Activated CD4-positive, alpha-beta T cell treated with anti-CD3 and anti-CD28 coated beads, Interleukin-2, amount 10 ng/mL, durations not matched to agents 7 days and 5 days (primary cell): ENCODE measurements at regions not wholly inside any gene's neighbourhood (a gene's known extent, or its start where the extent isn't known, plus 50 kb on each side); places are given as distances from the start of the nearest gene placed in this dataset.

Experiments
- CTCF ChIA-PET: fragments of 350-600 bp; sonication (Branson Sonifier 250); formaldehyde crosslinking; loops from one replicate; lab custom pipeline; 2021; ENCODE audit warnings: antibody characterized with exemption; lab: Charles Lee
- POLR2A ChIA-PET: fragments of 350-600 bp; sonication (Branson Sonifier 250); formaldehyde crosslinking; loops from one replicate; lab custom pipeline; 2021; ENCODE audit warnings: antibody characterized with exemption; lab: Charles Lee
- DNase-seq: peaks from one replicate; pipeline ENCODE4 v3.0.0-alpha.2; 2020
- H3K27ac Mint-ChIP-seq: one replicate; pipeline ENCODE4 v1.8.0; 2021; ENCODE audit warnings: mild to moderate bottlenecking, moderate library complexity, mixed read lengths
- H3K27me3 Mint-ChIP-seq: one replicate; pipeline ENCODE4 v1.8.0; 2021; ENCODE audit warnings: mixed read lengths
- H3K36me3 Mint-ChIP-seq: one replicate; pipeline ENCODE4 v1.8.0; 2021; ENCODE audit warnings: low read depth, mixed read lengths
- H3K4me1 Mint-ChIP-seq: one replicate; pipeline ENCODE4 v1.8.0; 2021; ENCODE audit warnings: mixed read lengths
- H3K4me3 Mint-ChIP-seq: one replicate; pipeline ENCODE4 v1.8.0; 2021; ENCODE audit warnings: mild to moderate bottlenecking, moderate library complexity, mixed read lengths
- H3K9me3 Mint-ChIP-seq: one replicate; pipeline ENCODE4 v1.8.0; 2021; ENCODE audit warnings: mixed read lengths

GRCh38 chr1:87594736-87595383 lies 266.2 kb downstream of the LMO4 start:
- Mint-ChIP-seq H3K36me3 (no peaks in the 10 kb centered on the region), H3K27me3 (no peaks in the 10 kb centered on the region), H3K4me3 (no peak overlapping the region), H3K9me3 (no peaks in the 10 kb centered on the region), H3K4me1 (no peaks in the 10 kb centered on the region), H3K27ac (no peak overlapping the region)
- POLR2A ChIA-PET = no interaction called here
- CTCF ChIA-PET = interaction anchor here (0.6 kb wide), 1 partner anchor 8 kb away, joined by 3 read pairs; no protein-coding TSS in a partner anchor
- DNase-seq = no peak

GRCh38 chr1:87595384-87595781 lies 266.7 kb downstream of the LMO4 start:
- H3K4me1 Mint-ChIP-seq = no peaks in the 10 kb centered on the region
- H3K4me3 Mint-ChIP-seq = no peak overlapping the region
- no peak for DNase-seq
- H3K36me3 Mint-ChIP-seq = no peaks in the 10 kb centered on the region
- H3K27ac Mint-ChIP-seq = no peak overlapping the region
- ChIA-PET CTCF (interaction anchor here (0.6 kb wide), 1 partner anchor 8 kb away, joined by 3 read pairs; no protein-coding TSS in a partner anchor), POLR2A (no interaction called here)
- no peaks in the 10 kb centered on the region for H3K9me3 Mint-ChIP-seq
- H3K27me3 Mint-ChIP-seq = no peaks in the 10 kb centered on the region

- no peaks in the 10 kb centered on the region for H3K36me3 Mint-ChIP-seq
- H3K4me3 Mint-ChIP-seq = no peak overlapping the region
- no peaks in the 10 kb centered on the region for H3K4me1 Mint-ChIP-seq
- no peak for DNase-seq
- H3K27ac Mint-ChIP-seq = no peak overlapping the region
- peaks cover 2% of the 10 kb centered on the region for H3K27me3 Mint-ChIP-seq
- POLR2A ChIA-PET = no interaction called here
- CTCF ChIA-PET = no interaction called here
- no peaks in the 10 kb centered on the region for H3K9me3 Mint-ChIP-seq
Measured at GRCh38 chr1:87598429-87598828, 269.7 kb downstream of the LMO4 start.

DNA sequence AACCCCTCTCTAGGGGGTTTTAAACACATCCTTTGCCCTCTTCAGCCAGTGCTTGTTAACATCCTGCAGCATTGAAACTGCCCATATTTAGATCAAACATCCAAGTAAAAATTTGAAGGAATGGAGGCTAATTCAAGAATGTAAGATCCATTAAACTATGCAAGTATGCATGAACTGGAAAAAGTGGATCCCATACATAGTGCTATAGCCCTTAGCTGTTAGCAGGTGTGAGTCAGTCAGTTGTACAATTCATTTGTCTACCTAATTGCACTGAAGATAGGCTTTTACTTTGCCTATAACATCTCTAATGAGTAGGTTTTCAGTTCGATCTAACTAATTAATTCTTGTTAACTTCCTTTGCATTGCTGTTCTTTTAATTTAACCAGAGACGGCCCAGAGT lies 270.9 kb downstream of the LMO4 start:
- Mint-ChIP-seq H3K4me1 (no peaks in the 10 kb centered on the region), H3K9me3 (no peaks in the 10 kb centered on the region), H3K4me3 (no peak overlapping the region), H3K27ac (no peak overlapping the region), H3K36me3 (no peaks in the 10 kb centered on the region), H3K27me3 (peaks cover 5% of the 10 kb centered on the region)
- ChIA-PET POLR2A (no interaction called here), CTCF (no interaction called here)
- no peak for DNase-seq

- ChIA-PET POLR2A (no interaction called here), CTCF (no interaction called here)
- Mint-ChIP-seq H3K27ac (no peak overlapping the region), H3K9me3 (no peaks in the 10 kb centered on the region), H3K36me3 (no peaks in the 10 kb centered on the region), H3K4me1 (no peaks in the 10 kb centered on the region), H3K4me3 (no peak overlapping the region), H3K27me3 (peaks cover 5% of the 10 kb centered on the region)
- no peak for DNase-seq
Measured at GRCh38 chr1:87600055-87600850, 271.6 kb downstream of the LMO4 start.

DNA sequence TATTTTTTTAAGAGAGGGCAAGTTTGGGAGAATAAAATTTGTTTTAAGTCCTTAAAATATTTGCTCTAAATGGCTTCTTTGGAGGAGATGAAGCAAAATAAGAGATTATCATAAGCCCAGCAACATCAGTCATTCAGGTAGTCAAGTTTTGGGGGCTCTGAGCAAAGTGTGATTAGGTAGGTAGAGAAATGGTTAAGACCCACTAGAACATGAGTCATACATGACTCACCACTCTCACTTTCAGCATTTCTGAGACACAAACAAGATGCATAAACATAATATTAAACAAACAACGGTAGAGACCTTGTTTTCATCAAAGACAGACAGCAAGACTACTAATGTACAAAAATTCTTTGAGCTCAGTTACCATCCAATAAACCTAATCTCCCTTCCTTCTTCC lies 272.2 kb downstream of the LMO4 start:
- no peak for DNase-seq
- Mint-ChIP-seq H3K27me3 (peaks cover 5% of the 10 kb centered on the region), H3K4me3 (no peak overlapping the region), H3K4me1 (no peaks in the 10 kb centered on the region), H3K9me3 (no peaks in the 10 kb centered on the region), H3K27ac (no peak overlapping the region), H3K36me3 (no peaks in the 10 kb centered on the region)
- POLR2A ChIA-PET = no interaction called here
- CTCF ChIA-PET = no interaction called here

- Mint-ChIP-seq H3K36me3 (no peaks in the 10 kb centered on the region), H3K4me1 (no peaks in the 10 kb centered on the region), H3K27ac (no peak overlapping the region), H3K27me3 (peaks cover 8% of the 10 kb centered on the region), H3K4me3 (no peak overlapping the region), H3K9me3 (no peaks in the 10 kb centered on the region)
- no peak for DNase-seq
- POLR2A ChIA-PET = no interaction called here
- CTCF ChIA-PET = interaction anchor here (0.6 kb wide), 1 partner anchor 9 kb away, joined by 3 read pairs; no protein-coding TSS in a partner anchor
Measured at GRCh38 chr1:87603626-87604025, 274.9 kb downstream of the LMO4 start.

- Mint-ChIP-seq H3K27ac (no peak overlapping the region), H3K36me3 (no peaks in the 10 kb centered on the region), H3K9me3 (no peaks in the 10 kb centered on the region), H3K27me3 (no peaks in the 10 kb centered on the region), H3K4me1 (no peaks in the 10 kb centered on the region), H3K4me3 (no peak overlapping the region)
- ChIA-PET POLR2A (no interaction called here), CTCF (no interaction called here)
- DNase-seq = no peak
Measured at GRCh38 chr1:87612956-87613355, 284.3 kb downstream of the LMO4 start.

GRCh38 chr1:87615491-87615890 lies 286.8 kb downstream of the LMO4 start:
- CTCF ChIA-PET = interaction anchor here (1.3 kb wide), 1 partner anchor 8 kb away, joined by 3 read pairs; no protein-coding TSS in a partner anchor
- no peaks in the 10 kb centered on the region for H3K9me3 Mint-ChIP-seq
- no peaks in the 10 kb centered on the region for H3K4me1 Mint-ChIP-seq
- no peaks in the 10 kb centered on the region for H3K36me3 Mint-ChIP-seq
- H3K27me3 Mint-ChIP-seq = no peaks in the 10 kb centered on the region
- H3K4me3 Mint-ChIP-seq = no peak overlapping the region
- DNase-seq = no peak
- POLR2A ChIA-PET = no interaction called here
- H3K27ac Mint-ChIP-seq = no peak overlapping the region

GRCh38 chr1:87615901-87616300 lies 287.2 kb downstream of the LMO4 start:
- no peak for DNase-seq
- H3K4me1 Mint-ChIP-seq = no peaks in the 10 kb centered on the region
- ChIA-PET CTCF (no interaction called here), POLR2A (no interaction called here)
- no peak overlapping the region for H3K4me3 Mint-ChIP-seq
- no peaks in the 10 kb centered on the region for H3K9me3 Mint-ChIP-seq
- H3K27me3 Mint-ChIP-seq = no peaks in the 10 kb centered on the region
- no peak overlapping the region for H3K27ac Mint-ChIP-seq
- H3K36me3 Mint-ChIP-seq = no peaks in the 10 kb centered on the region

- POLR2A ChIA-PET = no interaction called here
- Mint-ChIP-seq H3K9me3 (no peaks in the 10 kb centered on the region), H3K27ac (no peak overlapping the region), H3K27me3 (no peaks in the 10 kb centered on the region), H3K4me3 (no peak overlapping the region), H3K36me3 (no peaks in the 10 kb centered on the region), H3K4me1 (no peaks in the 10 kb centered on the region)
- CTCF ChIA-PET = no interaction called here
- no peak for DNase-seq
Measured at GRCh38 chr1:87620807-87621206, 292.1 kb downstream of the LMO4 start.

GRCh38 chr1:87629673-87630072 lies 301.0 kb downstream of the LMO4 start:
- Mint-ChIP-seq H3K9me3 (no peaks in the 10 kb centered on the region), H3K4me1 (no peaks in the 10 kb centered on the region), H3K27me3 (no peaks in the 10 kb centered on the region), H3K36me3 (no peaks in the 10 kb centered on the region), H3K4me3 (no peak overlapping the region), H3K27ac (no peak overlapping the region)
- ChIA-PET POLR2A (no interaction called here), CTCF (no interaction called here)
- DNase-seq = no peak

GRCh38 chr1:87632232-87632631 lies 303.6 kb downstream of the LMO4 start:
- H3K4me3 Mint-ChIP-seq = no peak overlapping the region
- ChIA-PET POLR2A (no interaction called here), CTCF (no interaction called here)
- H3K4me1 Mint-ChIP-seq = no peaks in the 10 kb centered on the region
- DNase-seq = no peak
- H3K9me3 Mint-ChIP-seq = no peaks in the 10 kb centered on the region
- no peaks in the 10 kb centered on the region for H3K36me3 Mint-ChIP-seq
- no peak overlapping the region for H3K27ac Mint-ChIP-seq
- H3K27me3 Mint-ChIP-seq = no peaks in the 10 kb centered on the region
